ENCODE measurements at regions not wholly inside any gene's neighbourhood (a gene's known extent, or its start where the extent isn't known, plus 50 kb on each side); places are given as distances from the start of the nearest gene placed in this dataset.

DNA sequence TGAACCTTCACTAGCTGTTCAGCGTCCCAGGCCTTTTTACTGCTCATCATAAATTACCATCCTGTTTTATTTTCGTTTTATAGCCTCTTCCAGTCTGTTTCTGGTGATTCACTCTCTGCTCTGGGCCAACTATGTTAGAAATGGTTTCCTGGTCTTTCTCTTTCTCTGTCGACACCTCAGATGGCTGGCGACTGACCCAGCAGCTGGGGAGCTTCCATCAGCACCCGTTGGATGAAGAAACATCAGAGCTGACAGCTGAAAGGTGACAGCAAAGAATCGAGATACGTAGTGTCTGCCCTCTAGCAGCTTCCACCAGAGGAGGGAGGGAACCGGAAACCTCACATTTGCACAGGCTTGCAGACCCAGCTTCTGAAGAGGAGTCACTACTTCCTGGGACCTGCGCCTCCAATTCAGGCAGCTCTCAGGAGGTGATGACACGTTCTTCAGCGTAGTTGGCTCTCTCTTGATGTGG, 82.9 kb upstream of the MLN start:
- TF ChIP-seq FOS (IDR thresholded peaks at IDR 0.05; ENCODE audit: borderline replicate concordance, extremely low read depth, insufficient read length) (no peak), RAD21 (IDR thresholded peaks at IDR 0.05; ENCODE audit: insufficient read depth, low read depth, low read length) (no peak), POLR2A (IDR thresholded peaks at IDR 0.05; ENCODE audit: low read depth, low read length) (no peak), POLR2AphosphoS5 (IDR thresholded peaks at IDR 0.05; ENCODE audit: low read length) (no peak), NRF1 (conservative IDR thresholded peaks at IDR 0.05; ENCODE audit: low read depth, low read length) (no peak), EZH2 (IDR thresholded peaks at IDR 0.05; ENCODE audit: borderline replicate concordance, control insufficient read depth, low read depth, low read length) (no peak), TBL1XR1 (IDR thresholded peaks at IDR 0.05; ENCODE audit: low read depth, low read length) (no peak), ZZZ3 (IDR thresholded peaks at IDR 0.05; ENCODE audit: control insufficient read depth, insufficient read length, low read depth) (no peak)
- TF ChIP-seq, protein P1, sequence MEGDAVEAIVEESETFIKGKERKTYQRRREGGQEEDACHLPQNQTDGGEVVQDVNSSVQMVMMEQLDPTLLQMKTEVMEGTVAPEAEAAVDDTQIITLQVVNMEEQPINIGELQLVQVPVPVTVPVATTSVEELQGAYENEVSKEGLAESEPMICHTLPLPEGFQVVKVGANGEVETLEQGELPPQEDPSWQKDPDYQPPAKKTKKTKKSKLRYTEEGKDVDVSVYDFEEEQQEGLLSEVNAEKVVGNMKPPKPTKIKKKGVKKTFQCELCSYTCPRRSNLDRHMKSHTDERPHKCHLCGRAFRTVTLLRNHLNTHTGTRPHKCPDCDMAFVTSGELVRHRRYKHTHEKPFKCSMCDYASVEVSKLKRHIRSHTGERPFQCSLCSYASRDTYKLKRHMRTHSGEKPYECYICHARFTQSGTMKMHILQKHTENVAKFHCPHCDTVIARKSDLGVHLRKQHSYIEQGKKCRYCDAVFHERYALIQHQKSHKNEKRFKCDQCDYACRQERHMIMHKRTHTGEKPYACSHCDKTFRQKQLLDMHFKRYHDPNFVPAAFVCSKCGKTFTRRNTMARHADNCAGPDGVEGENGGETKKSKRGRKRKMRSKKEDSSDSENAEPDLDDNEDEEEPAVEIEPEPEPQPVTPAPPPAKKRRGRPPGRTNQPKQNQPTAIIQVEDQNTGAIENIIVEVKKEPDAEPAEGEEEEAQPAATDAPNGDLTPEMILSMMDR (IDR thresholded peaks at IDR 0.05 in 2 of 3, conservative IDR thresholded peaks at IDR 0.05 in 1 of 3; ENCODE audit: control insufficient read depth in 2 of 3, extremely low read depth in 1 of 3, insufficient read depth in 1 of 3, low read depth in 3 of 3, low read length in 3 of 3): no peak
- TF ChIP-seq, protein P2, sequence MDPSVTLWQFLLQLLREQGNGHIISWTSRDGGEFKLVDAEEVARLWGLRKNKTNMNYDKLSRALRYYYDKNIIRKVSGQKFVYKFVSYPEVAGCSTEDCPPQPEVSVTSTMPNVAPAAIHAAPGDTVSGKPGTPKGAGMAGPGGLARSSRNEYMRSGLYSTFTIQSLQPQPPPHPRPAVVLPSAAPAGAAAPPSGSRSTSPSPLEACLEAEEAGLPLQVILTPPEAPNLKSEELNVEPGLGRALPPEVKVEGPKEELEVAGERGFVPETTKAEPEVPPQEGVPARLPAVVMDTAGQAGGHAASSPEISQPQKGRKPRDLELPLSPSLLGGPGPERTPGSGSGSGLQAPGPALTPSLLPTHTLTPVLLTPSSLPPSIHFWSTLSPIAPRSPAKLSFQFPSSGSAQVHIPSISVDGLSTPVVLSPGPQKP (IDR thresholded peaks at IDR 0.05; ENCODE audit: low read depth, low read length): no peak
- TF ChIP-seq, protein P3, sequence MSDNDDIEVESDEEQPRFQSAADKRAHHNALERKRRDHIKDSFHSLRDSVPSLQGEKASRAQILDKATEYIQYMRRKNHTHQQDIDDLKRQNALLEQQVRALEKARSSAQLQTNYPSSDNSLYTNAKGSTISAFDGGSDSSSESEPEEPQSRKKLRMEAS (IDR thresholded peaks at IDR 0.05; ENCODE audit: low read depth, low read length): no peak
- TF ChIP-seq, protein P4, sequence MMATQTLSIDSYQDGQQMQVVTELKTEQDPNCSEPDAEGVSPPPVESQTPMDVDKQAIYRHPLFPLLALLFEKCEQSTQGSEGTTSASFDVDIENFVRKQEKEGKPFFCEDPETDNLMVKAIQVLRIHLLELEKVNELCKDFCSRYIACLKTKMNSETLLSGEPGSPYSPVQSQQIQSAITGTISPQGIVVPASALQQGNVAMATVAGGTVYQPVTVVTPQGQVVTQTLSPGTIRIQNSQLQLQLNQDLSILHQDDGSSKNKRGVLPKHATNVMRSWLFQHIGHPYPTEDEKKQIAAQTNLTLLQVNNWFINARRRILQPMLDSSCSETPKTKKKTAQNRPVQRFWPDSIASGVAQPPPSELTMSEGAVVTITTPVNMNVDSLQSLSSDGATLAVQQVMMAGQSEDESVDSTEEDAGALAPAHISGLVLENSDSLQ (IDR thresholded peaks at IDR 0.05): no peak
- TF ChIP-seq, protein P5, sequence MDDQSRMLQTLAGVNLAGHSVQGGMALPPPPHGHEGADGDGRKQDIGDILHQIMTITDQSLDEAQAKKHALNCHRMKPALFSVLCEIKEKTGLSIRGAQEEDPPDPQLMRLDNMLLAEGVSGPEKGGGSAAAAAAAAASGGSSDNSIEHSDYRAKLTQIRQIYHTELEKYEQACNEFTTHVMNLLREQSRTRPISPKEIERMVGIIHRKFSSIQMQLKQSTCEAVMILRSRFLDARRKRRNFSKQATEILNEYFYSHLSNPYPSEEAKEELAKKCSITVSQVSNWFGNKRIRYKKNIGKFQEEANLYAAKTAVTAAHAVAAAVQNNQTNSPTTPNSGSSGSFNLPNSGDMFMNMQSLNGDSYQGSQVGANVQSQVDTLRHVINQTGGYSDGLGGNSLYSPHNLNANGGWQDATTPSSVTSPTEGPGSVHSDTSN (IDR thresholded peaks at IDR 0.05; ENCODE audit: insufficient replicate concordance, low read depth, low read length): no peak
- TF ChIP-seq, protein P6, sequence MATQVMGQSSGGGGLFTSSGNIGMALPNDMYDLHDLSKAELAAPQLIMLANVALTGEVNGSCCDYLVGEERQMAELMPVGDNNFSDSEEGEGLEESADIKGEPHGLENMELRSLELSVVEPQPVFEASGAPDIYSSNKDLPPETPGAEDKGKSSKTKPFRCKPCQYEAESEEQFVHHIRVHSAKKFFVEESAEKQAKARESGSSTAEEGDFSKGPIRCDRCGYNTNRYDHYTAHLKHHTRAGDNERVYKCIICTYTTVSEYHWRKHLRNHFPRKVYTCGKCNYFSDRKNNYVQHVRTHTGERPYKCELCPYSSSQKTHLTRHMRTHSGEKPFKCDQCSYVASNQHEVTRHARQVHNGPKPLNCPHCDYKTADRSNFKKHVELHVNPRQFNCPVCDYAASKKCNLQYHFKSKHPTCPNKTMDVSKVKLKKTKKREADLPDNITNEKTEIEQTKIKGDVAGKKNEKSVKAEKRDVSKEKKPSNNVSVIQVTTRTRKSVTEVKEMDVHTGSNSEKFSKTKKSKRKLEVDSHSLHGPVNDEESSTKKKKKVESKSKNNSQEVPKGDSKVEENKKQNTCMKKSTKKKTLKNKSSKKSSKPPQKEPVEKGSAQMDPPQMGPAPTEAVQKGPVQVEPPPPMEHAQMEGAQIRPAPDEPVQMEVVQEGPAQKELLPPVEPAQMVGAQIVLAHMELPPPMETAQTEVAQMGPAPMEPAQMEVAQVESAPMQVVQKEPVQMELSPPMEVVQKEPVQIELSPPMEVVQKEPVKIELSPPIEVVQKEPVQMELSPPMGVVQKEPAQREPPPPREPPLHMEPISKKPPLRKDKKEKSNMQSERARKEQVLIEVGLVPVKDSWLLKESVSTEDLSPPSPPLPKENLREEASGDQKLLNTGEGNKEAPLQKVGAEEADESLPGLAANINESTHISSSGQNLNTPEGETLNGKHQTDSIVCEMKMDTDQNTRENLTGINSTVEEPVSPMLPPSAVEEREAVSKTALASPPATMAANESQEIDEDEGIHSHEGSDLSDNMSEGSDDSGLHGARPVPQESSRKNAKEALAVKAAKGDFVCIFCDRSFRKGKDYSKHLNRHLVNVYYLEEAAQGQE (IDR thresholded peaks at IDR 0.05; ENCODE audit: low read depth, low read length): no peak
